ENCODE measurements at regions not wholly inside any gene's neighbourhood (a gene's known extent, or its start where the extent isn't known, plus 50 kb on each side); places are given as distances from the start of the nearest gene placed in this dataset.

- no peak overlapping the region for H2BK15ac ChIP-seq (ENCODE audit: low read depth, low read length)
- H3K79me1 ChIP-seq (ENCODE audit: low read depth in 1 of 2, low read length in 2 of 2) = no peaks in the 10 kb centered on the region
- intact Hi-C loops (cut with micrococcal nuclease) (no loop called here), in situ Hi-C loops (cut with MboI; ENCODE audit: low sequenced_read_pairs) (no loop called here), dilution Hi-C loops (cut with HindIII; ENCODE audit: low sequenced_read_pairs, unreplicated experiment) (no loop called here)
- no peaks in the 10 kb centered on the region for H3K9me1 ChIP-seq (ENCODE audit: insufficient read depth, low read length)
- POLR2A ChIA-PET (ENCODE audit: unreplicated experiment) = no interaction called here
- ATAC-seq (ENCODE audit: low read depth) (no peak), DNase-seq (no peak)
- BruUV-seq (replicated peaks) = no TSS peak
- H4K20me1 ChIP-seq (ENCODE audit: insufficient read depth, low read length) = no peaks in the 10 kb centered on the region
- H2AFZ ChIP-seq (replicated peaks; ENCODE audit: low read length, poor library complexity) = no peak overlapping the region
- no peak overlapping the region for H3K9ac ChIP-seq (ENCODE audit: low read depth, low read length)
- H3K27ac ChIP-seq (ENCODE audit: insufficient read depth, low read length) = no peak overlapping the region
- no peak overlapping the region for H4K8ac ChIP-seq (ENCODE audit: low read depth in 2 of 2, low read length in 2 of 2)
- WGBS, 2 experiments (ENCODE audit: extremely low coverage in 2 of 2, insufficient read length in 1 of 2) = 16% methylated on average over 2 of the region's 2 CpGs; no CpG with 5 or more reads in 1 of the 2 experiments
- H3K56ac ChIP-seq (ENCODE audit: extremely low read depth, insufficient read depth, low read length) = no peak overlapping the region
- no peak overlapping the region for H2BK20ac ChIP-seq (ENCODE audit: low read depth, low read length)
- H2BK120ac ChIP-seq (ENCODE audit: low read depth, low read length) = no peak overlapping the region
- H3K9me3 ChIP-seq (ENCODE audit: control insufficient read depth, insufficient read depth, low read length) = peaks cover 32% of the 10 kb centered on the region
- H4K5ac ChIP-seq (ENCODE audit: low read depth, low read length) = no peak overlapping the region
- H2BK5ac ChIP-seq (ENCODE audit: low read depth, low read length, poor library complexity, severe bottlenecking) = no peak overlapping the region
- H3K36me3 ChIP-seq (ENCODE audit: control insufficient read depth, insufficient read depth, low read length) = no peaks in the 10 kb centered on the region
- H3K23ac ChIP-seq (ENCODE audit: low read depth, low read length) = no peak overlapping the region
- no peak overlapping the region for H2AK9ac ChIP-seq (replicated peaks; ENCODE audit: low read depth, low read length, poor library complexity)
- CTCF ChIA-PET = no interaction called here
- no peak overlapping the region for H3K18ac ChIP-seq (ENCODE audit: low read depth, low read length)
- no peak overlapping the region for H3K4ac ChIP-seq (ENCODE audit: low read depth, low read length)
- no peak overlapping the region for H2AK5ac ChIP-seq (ENCODE audit: low read depth, low read length)
- TF ChIP-seq SMC3 (IDR thresholded peaks at IDR 0.05; ENCODE audit: low read depth, low read length) = no peak
- H4K91ac ChIP-seq (ENCODE audit: insufficient read depth, low read depth, low read length) = no peak overlapping the region
- H3K4me1 ChIP-seq (ENCODE audit: control insufficient read depth, insufficient read depth, low read length) = no peaks in the 10 kb centered on the region
- H3K27me3 ChIP-seq (ENCODE audit: control insufficient read depth, insufficient read depth, low read length) = no peaks in the 10 kb centered on the region
- no peak overlapping the region for H3K4me2 ChIP-seq (ENCODE audit: low read depth, low read length)
- H3K4me3 ChIP-seq (ENCODE audit: insufficient read depth, low read depth, low read length) = no peak overlapping the region
- no peak overlapping the region for H3K14ac ChIP-seq (replicated peaks; ENCODE audit: low read depth, low read length)
Observed at GRCh38 chr22:47512617-47513016, 750.2 kb downstream of the TBC1D22A start.

Data from IMR-90 (cell line).